Lower lobe of right lung (tissue), 2 donors: ENCODE measurements at regions not wholly inside any gene's neighbourhood (a gene's known extent, or its start where the extent isn't known, plus 50 kb on each side); places are given as distances from the start of the nearest gene placed in this dataset.
"Not testable (repeated sequence)": the region's sequence is repeated elsewhere in the genome, so short reads cannot be mapped to it uniquely, and the experiment has no call there.

Experiments used
- ATAC-seq, 2 donors: fragments of 200-7000 bp; cut with Tn5 transposase; one replicate each; pipeline ENCODE4 v1.9.1; 2020 to 2022; ENCODE audit warnings: mild to moderate bottlenecking in 2 of 2, moderate library complexity in 2 of 2
- DNase-seq: peaks from one replicate; pipeline ENCODE4 v3.0.0-alpha.2; 2020
- H3K27ac ChIP-seq: fragments of 200-600 bp; one replicate; pipeline ENCODE4 v1.8.0; 2022
- H3K27me3 ChIP-seq: fragments of 200-600 bp; one replicate; pipeline ENCODE4 v1.8.0; 2022; ENCODE audit warnings: low read depth
- H3K36me3 ChIP-seq: fragments of 200-600 bp; one replicate; pipeline ENCODE4 v1.8.0; 2022; ENCODE audit warnings: mild to moderate bottlenecking
- H3K4me1 ChIP-seq: fragments of 200-600 bp; one replicate; pipeline ENCODE4 v1.8.0; 2022
- H3K4me3 ChIP-seq: fragments of 200-600 bp; one replicate; pipeline ENCODE4 v1.8.0; 2022; ENCODE audit warnings: mild to moderate bottlenecking
- H3K9me3 ChIP-seq: fragments of 200-600 bp; one replicate; pipeline ENCODE4 v1.8.0; 2022
- intact Hi-C: fragments of 100-400 bp; cut with DNase I; formaldehyde crosslinking; loops from one replicate; pipeline ENCODE4 v1.11.0; 2022
- TF ChIP-seq, protein P1 (sequence below): fragments of 200-600 bp; IDR thresholded peaks from one replicate; pipeline ENCODE4 v1.8.0; 2022; ENCODE audit warnings: antibody characterized with exemption, mild to moderate bottlenecking
- donor health status: DM: no; HTN: yes; CAD: no; lungs with severe emphysema.

GRCh38 chr22:47408409-47408808, 646.0 kb downstream of the TBC1D22A start:
- no peak for DNase-seq
- Histone ChIP-seq H3K9me3 (no peaks in the 10 kb centered on the region), H3K27ac (no peak overlapping the region), H3K4me3 (no peak overlapping the region), H3K36me3 (no peaks in the 10 kb centered on the region), H3K27me3 (peaks cover 18% of the 10 kb centered on the region), H3K4me1 (no peaks in the 10 kb centered on the region)
- no peak for ATAC-seq
- intact Hi-C loops: no loop called here
- TF ChIP-seq, protein P1, sequence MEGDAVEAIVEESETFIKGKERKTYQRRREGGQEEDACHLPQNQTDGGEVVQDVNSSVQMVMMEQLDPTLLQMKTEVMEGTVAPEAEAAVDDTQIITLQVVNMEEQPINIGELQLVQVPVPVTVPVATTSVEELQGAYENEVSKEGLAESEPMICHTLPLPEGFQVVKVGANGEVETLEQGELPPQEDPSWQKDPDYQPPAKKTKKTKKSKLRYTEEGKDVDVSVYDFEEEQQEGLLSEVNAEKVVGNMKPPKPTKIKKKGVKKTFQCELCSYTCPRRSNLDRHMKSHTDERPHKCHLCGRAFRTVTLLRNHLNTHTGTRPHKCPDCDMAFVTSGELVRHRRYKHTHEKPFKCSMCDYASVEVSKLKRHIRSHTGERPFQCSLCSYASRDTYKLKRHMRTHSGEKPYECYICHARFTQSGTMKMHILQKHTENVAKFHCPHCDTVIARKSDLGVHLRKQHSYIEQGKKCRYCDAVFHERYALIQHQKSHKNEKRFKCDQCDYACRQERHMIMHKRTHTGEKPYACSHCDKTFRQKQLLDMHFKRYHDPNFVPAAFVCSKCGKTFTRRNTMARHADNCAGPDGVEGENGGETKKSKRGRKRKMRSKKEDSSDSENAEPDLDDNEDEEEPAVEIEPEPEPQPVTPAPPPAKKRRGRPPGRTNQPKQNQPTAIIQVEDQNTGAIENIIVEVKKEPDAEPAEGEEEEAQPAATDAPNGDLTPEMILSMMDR: no peak

DNA sequence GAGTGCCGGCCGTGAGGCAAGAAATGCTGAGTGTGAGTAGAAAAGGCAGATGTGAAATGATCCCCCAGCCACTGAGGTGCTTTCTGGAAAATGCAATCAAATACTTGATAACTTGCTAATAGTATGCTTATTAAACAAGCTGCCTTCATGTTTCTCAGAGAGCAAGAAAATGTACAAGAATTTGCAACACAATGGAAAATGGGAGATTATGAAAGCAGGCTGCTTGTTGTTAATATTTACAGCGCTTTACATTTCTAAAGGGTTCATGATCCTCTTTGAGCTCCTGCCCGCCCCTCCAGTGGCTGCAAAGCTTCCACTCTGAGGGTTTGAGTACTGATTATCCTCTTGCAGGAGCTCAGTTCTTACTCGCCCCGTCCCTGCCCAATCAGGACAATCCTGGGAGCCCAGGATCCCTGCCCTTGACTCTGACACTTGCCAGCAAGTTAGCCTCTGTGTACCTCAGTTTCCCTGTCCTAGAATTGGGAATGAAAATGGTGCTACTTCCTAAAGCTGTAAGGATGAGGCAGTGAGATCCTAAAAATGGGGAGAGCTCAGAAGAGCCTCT, 645.1 kb downstream of the TBC1D22A start:
- TF ChIP-seq, protein P1: no peak
- no peak for DNase-seq
- Histone ChIP-seq H3K9me3 (no peaks in the 10 kb centered on the region), H3K27me3 (peaks cover 18% of the 10 kb centered on the region), H3K27ac (no peak overlapping the region), H3K4me1 (no peaks in the 10 kb centered on the region), H3K4me3 (no peak overlapping the region), H3K36me3 (no peaks in the 10 kb centered on the region)
- intact Hi-C loops: no loop called here
- no peak for ATAC-seq

- no peak for ATAC-seq
- no peak for DNase-seq
- intact Hi-C loops: no loop called here
- no peaks in the 10 kb centered on the region for H3K4me1 ChIP-seq
- no peak overlapping the region for H3K4me3 ChIP-seq
- H3K27ac ChIP-seq: no peak overlapping the region
- no peaks in the 10 kb centered on the region for H3K36me3 ChIP-seq
- H3K27me3 ChIP-seq: peaks cover 18% of the 10 kb centered on the region
- TF ChIP-seq, protein P1: no peak
- no peaks in the 10 kb centered on the region for H3K9me3 ChIP-seq
These were observed 644.4 kb downstream of the TBC1D22A start for GRCh38 chr22:47406896-47407295.

- Histone ChIP-seq H3K27ac (no peak overlapping the region), H3K27me3 (peaks cover 18% of the 10 kb centered on the region), H3K4me1 (no peaks in the 10 kb centered on the region), H3K9me3 (no peaks in the 10 kb centered on the region), H3K4me3 (no peak overlapping the region), H3K36me3 (no peaks in the 10 kb centered on the region)
- TF ChIP-seq, protein P1: no peak
- DNase-seq: no peak
- intact Hi-C loops: no loop called here
- no peak for ATAC-seq
These were observed 643.9 kb downstream of the TBC1D22A start for GRCh38 chr22:47406180-47406834.

GRCh38 chr22:47405222-47405621, 642.8 kb downstream of the TBC1D22A start:
- ATAC-seq, H3K27ac ChIP-seq, H3K4me1 ChIP-seq, H3K36me3 ChIP-seq, DNase-seq, intact Hi-C loops, H3K4me3 ChIP-seq, H3K9me3 ChIP-seq: not testable (repeated sequence)
- H3K27me3 ChIP-seq: peaks cover 15% of the 10 kb centered on the region

DNA sequence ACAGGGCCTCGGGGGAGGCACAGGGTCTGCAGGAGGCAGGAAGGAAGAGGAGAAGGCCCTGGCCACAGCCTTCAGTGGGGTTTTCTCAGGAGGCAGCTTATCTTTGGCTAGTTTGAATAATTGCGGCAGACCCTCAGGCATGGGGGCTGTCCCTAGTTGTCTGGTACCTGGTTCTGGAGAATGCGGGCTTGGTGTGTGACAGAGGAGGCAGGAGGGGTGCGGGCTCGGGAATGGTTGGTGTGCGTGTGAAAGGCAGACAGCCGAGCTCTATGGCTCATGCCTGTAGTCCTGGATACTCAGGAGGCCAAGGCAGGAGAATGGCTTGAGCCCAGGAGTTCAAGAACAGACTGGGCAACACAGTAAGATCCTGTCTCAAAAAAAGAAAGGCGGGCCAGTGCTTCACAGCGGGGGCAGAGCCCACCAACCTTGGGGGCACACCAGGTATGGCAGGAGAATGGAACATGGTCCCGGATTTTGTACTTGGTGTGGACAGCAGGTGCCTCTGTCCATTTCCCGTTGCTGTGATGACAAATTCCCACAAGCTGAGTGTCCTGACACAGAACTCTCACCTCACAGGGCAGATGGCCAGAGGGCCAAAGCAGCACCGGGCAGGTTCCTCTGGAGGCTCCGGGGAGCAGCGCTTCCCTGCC, 640.6 kb downstream of the TBC1D22A start:
- Histone ChIP-seq H3K36me3 (no peaks in the 10 kb centered on the region), H3K27me3 (peaks cover 3% of the 10 kb centered on the region), H3K9me3 (no peaks in the 10 kb centered on the region), H3K27ac (no peak overlapping the region), H3K4me1 (no peaks in the 10 kb centered on the region), H3K4me3 (no peak overlapping the region)
- TF ChIP-seq, protein P1: no peak
- no peak for ATAC-seq
- intact Hi-C loops: no loop called here
- DNase-seq: no peak
